K562 (cell line): ENCODE measurements at regions not wholly inside any gene's neighbourhood (a gene's known extent, or its start where the extent isn't known, plus 50 kb on each side); places are given as distances from the start of the nearest gene placed in this dataset.
"Not testable (repeated sequence)": the region's sequence is repeated elsewhere in the genome, so short reads cannot be mapped to it uniquely, and the experiment has no call there.

ENCODE experiments used
- ATAC-seq: fragments of 200-7000 bp; cut with Tn5 transposase; 3 replicates; pipeline ENCODE4 v1.9.1; 2020; ENCODE audit warnings: moderate library complexity
- BruUV-seq: library from RNA; stranded (reverse); fragments of 400-500 nt; replicated peaks from 2 replicates; lab custom pipeline; 2021; lab: Mats Ljungman, UMichigan
- CTCF ChIA-PET: fragments of 300-600 bp; formaldehyde crosslinking; extraction: SDS; loops from one replicate; lab custom pipeline; 2021; ENCODE audit warnings: low intra/inter-chr PET ratio; lab: Yijun Ruan, JAX
- POLR2A ChIA-PET: fragments of 300-600, 350-650 bp; sonication (Branson Sonifier 250); formaldehyde crosslinking; extraction: SDS; loops from one replicate; lab custom pipeline; 2021; ENCODE audit warnings: antibody characterized with exemption, inconsistent platforms; lab: Yijun Ruan, JAX
- DNase-seq, 4 experiments: peaks; one replicate each; pipeline versions ENCODE4 v3.0.0 to v3.0.0-alpha.2; 2011 to 2018; ENCODE audit warnings: low spot score in 3 of 4, mixed read lengths in 3 of 4; ENCODE audit errors: extremely low read depth in 1 of 4
- FAIRE-seq: peaks from 2 replicates; lab custom pipeline; 2011; peaks lifted over from hg19 to GRCh38; lab: Jason Lieb, UNC
- H2AFZ ChIP-seq: 2 replicates; pipeline ENCODE4 v1.6.0; 2011; ENCODE audit warnings: low read depth, low read length, control low read depth, inconsistent platforms
- H3K27ac ChIP-seq: fragments of 200-600 bp; 3 replicates; pipeline ENCODE4 v1.8.0; 2011; ENCODE audit warnings: low read depth, mild to moderate bottlenecking, control low read depth, inconsistent platforms, low read length, moderate library complexity, mixed read lengths; ENCODE audit errors: extremely low read depth
- H3K27me3 ChIP-seq, 2 experiments: fragments of 300-600 bp in 1 of 2; 2 replicates in 1 of 2; 3 replicates in 1 of 2; pipeline versions ENCODE4 v1.6.0 to v1.8.0; 2011; ENCODE audit warnings: inconsistent platforms in 2 of 2, low read length in 2 of 2, mild to moderate bottlenecking in 1 of 2, mixed read lengths in 1 of 2, moderate library complexity in 1 of 2; ENCODE audit not compliant: control insufficient read depth in 2 of 2, insufficient read depth in 2 of 2
- H3K36me3 ChIP-seq: fragments of 300-600 bp; 3 replicates; pipeline ENCODE4 v1.8.0; 2011; ENCODE audit warnings: mild to moderate bottlenecking, low read length, inconsistent platforms; ENCODE audit not compliant: control insufficient read depth, insufficient read depth
- H3K4me1 ChIP-seq, 2 experiments: fragments of 200-600 bp in 1 of 2; replicated peaks in 1 of 2; 2 replicates in 1 of 2; 3 replicates in 1 of 2; pipeline versions ENCODE4 v1.5.1 to v1.8.0; 2011; ENCODE audit warnings: inconsistent platforms in 2 of 2, low read length in 2 of 2, mild to moderate bottlenecking in 1 of 2, mixed read lengths in 1 of 2, moderate library complexity in 1 of 2; ENCODE audit not compliant: control insufficient read depth in 2 of 2, insufficient read depth in 2 of 2
- H3K4me2 ChIP-seq: 2 replicates; pipeline ENCODE4 v1.6.1; 2011; ENCODE audit warnings: low read length, control low read depth, inconsistent platforms, mixed read lengths; ENCODE audit not compliant: insufficient read depth
- H3K4me3 ChIP-seq: fragments of 200-600 bp; sonication (generic), shearing (Covaris generic); 2 replicates; pipeline ENCODE4 v1.5.1; 2016; ENCODE audit warnings: control low read depth, inconsistent platforms
- H3K79me2 ChIP-seq: fragments of 200-600 bp; 3 replicates; pipeline ENCODE4 v1.8.0; 2011; ENCODE audit warnings: low read length, inconsistent platforms; ENCODE audit not compliant: control insufficient read depth, insufficient read depth
- H3K9ac ChIP-seq, 2 experiments: 2 replicates each; pipeline versions ENCODE4 v1.6.0 to v1.6.1; 2011; ENCODE audit warnings: low read depth in 2 of 2, low read length in 2 of 2, control low read depth in 1 of 2, inconsistent platforms in 1 of 2, mild to moderate bottlenecking in 1 of 2, mixed read lengths in 1 of 2; ENCODE audit not compliant: insufficient read depth in 1 of 2
- H3K9me1 ChIP-seq: one replicate; pipeline ENCODE4 v1.6.0; 2011; ENCODE audit warnings: inconsistent platforms, mild to moderate bottlenecking, low read length, moderate library complexity; ENCODE audit not compliant: control insufficient read depth, insufficient read depth
- H3K9me3 ChIP-seq: replicated peaks from 2 replicates; pipeline ENCODE4 v1.5.1; 2011; ENCODE audit warnings: low read depth, low read length, inconsistent platforms; ENCODE audit not compliant: control insufficient read depth, insufficient read depth
- H4K20me1 ChIP-seq: replicated peaks from 2 replicates; pipeline ENCODE4 v1.6.1; 2011; ENCODE audit warnings: low read length, inconsistent platforms, mixed read lengths; ENCODE audit not compliant: control insufficient read depth, insufficient read depth
- CREBBP ChIP-seq: IDR thresholded peaks from one replicate; pipeline ENCODE4 v1.6.1; 2012; ENCODE audit warnings: low read depth, mild to moderate bottlenecking, control low read depth, inconsistent platforms, low read length
- FOXO4 ChIP-seq: fragments of 450-650 bp; formaldehyde crosslinking; IDR thresholded peaks from 2 replicates; pipeline ENCODE4 v1.4.0; 2020; ENCODE audit warnings: mild to moderate bottlenecking, moderate library complexity
- GABPA ChIP-seq: fragments of 200-800 bp; sonication (Bioruptor generic); conservative IDR thresholded peaks from 2 replicates; pipeline ENCODE4 v1.6.1; 2016; ENCODE audit warnings: low read depth, missing genetic modification characterization, missing compliant biosample characterization
- KDM2B ChIP-seq: fragments of 250-450 bp; sonication (Bioruptor Pico); IDR thresholded peaks from 2 replicates; pipeline ENCODE4 v1.8.0; 2021; ENCODE audit warnings: mild to moderate bottlenecking, moderate library complexity
- LCOR ChIP-seq: sonication (generic); formaldehyde crosslinking; IDR thresholded peaks from 2 replicates; pipeline ENCODE4 v1.8.0; 2022; ENCODE audit warnings: mild to moderate bottlenecking, missing genetic modification reagents
- RBFOX2 ChIP-seq: fragments of 200-400 bp; formaldehyde crosslinking; IDR thresholded peaks from 2 replicates; pipeline ENCODE4 v1.6.1; 2017; ENCODE audit warnings: low read depth, mild to moderate bottlenecking, low read length, moderate library complexity
- SUPT5H ChIP-seq: fragments of 450-650 bp; IDR thresholded peaks from 2 replicates; pipeline ENCODE4 v1.6.1; 2016
- ZNF431 ChIP-seq: sonication (generic); formaldehyde crosslinking; IDR thresholded peaks from 2 replicates; pipeline ENCODE4 v1.8.0; 2022; ENCODE audit warnings: mild to moderate bottlenecking, missing genetic modification reagents
- WGBS: fragments of 100-300 bp; shearing (Covaris generic); methylation state at CpG from one replicate; pipeline ENCODE4 v1.1.6; 2016; ENCODE audit warnings: low coverage, mixed read lengths; ENCODE audit not compliant: insufficient coverage; ENCODE audit errors: missing lambda C conversion rate; 5-methylcytosine and 5-hydroxymethylcytosine counted together
- in situ Hi-C: fragments of 300-500 bp; cut with MboI; formaldehyde crosslinking; loops from 4 replicates; pipeline ENCODE4 v1.15.0; 2018; ENCODE audit warnings: inconsistent platforms, mixed read lengths
- intact Hi-C: fragments of 100-400 bp; cut with micrococcal nuclease; formaldehyde crosslinking; loops from 2 replicates; pipeline ENCODE4 v1.14.2; 2022
- TF ChIP-seq, protein P1 (sequence below): sonication (generic); formaldehyde crosslinking; IDR thresholded peaks from 2 replicates; pipeline ENCODE4 v1.8.0; 2022; ENCODE audit warnings: missing genetic modification reagents, mild to moderate bottlenecking, borderline replicate concordance

GRCh38 chr7:119090851-119091250, 866.3 kb downstream of the ANKRD7 start (continued):
- TF ChIP-seq FOXO4 (no peak), LCOR (CRISPR knock-in tag) (no peak)

- H3K4me3 ChIP-seq, result no peak overlapping the region
- TF ChIP-seq GABPA (tag), result no peak
- TF ChIP-seq RBFOX2, result no peak
- no peak for TF ChIP-seq CREBBP
- TF ChIP-seq SUPT5H, result no peak
- TF ChIP-seq ZNF431, result peak; percentile 94
- no peak for TF ChIP-seq KDM2B
- TF ChIP-seq, protein P1, sequence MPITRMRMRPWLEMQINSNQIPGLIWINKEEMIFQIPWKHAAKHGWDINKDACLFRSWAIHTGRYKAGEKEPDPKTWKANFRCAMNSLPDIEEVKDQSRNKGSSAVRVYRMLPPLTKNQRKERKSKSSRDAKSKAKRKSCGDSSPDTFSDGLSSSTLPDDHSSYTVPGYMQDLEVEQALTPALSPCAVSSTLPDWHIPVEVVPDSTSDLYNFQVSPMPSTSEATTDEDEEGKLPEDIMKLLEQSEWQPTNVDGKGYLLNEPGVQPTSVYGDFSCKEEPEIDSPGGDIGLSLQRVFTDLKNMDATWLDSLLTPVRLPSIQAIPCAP (CRISPR knock-in tag), result no peak
- TF ChIP-seq, all 486 proteins: peak for 1
- Histone ChIP-seq H3K4me2 (no peak overlapping the region), H3K9me3 (peaks cover 2% of the 10 kb centered on the region), H2AFZ (no peak overlapping the region), H3K27ac (no peak overlapping the region), H3K27me3 (no peaks in the 10 kb centered on the region), H3K9me1 (no peaks in the 10 kb centered on the region), H3K4me1 (no peaks in the 10 kb centered on the region), H4K20me1 (no peaks in the 10 kb centered on the region), H3K79me2 (no peaks in the 10 kb centered on the region), H3K9ac (no peak overlapping the region), H3K36me3 (no peaks in the 10 kb centered on the region)
- ChIA-PET CTCF (interaction anchor here (0.7 kb wide), 1 partner anchor 290 kb away, joined by 4 read pairs; no protein-coding TSS in a partner anchor), POLR2A (no interaction called here)
- BruUV-seq, result no TSS peak
- WGBS, result 0% methylated on average over 3 of the region's 3 CpGs
- DNase-seq, result no peak
- in situ Hi-C loops, result no loop called here
- FAIRE-seq, result no peak
- no peak for ATAC-seq
- intact Hi-C loops, result no loop called here
Observed at GRCh38 chr7:119096683-119097082, 872.2 kb downstream of the ANKRD7 start.

GRCh38 chr7:119100611-119101258, 876.2 kb downstream of the ANKRD7 start:
- 6% methylated on average over 4 of the region's 4 CpGs for whole genome bisulfite sequencing
- FAIRE-seq, H3K4me3 ChIP-seq, H3K9me1 ChIP-seq, H3K4me1 ChIP-seq, in situ Hi-C loops, intact Hi-C loops, H3K4me2 ChIP-seq, H3K9ac ChIP-seq, H3K27me3 ChIP-seq, DNase-seq, CTCF ChIA-PET, H3K36me3 ChIP-seq, H4K20me1 ChIP-seq, H3K9me3 ChIP-seq, H3K79me2 ChIP-seq, POLR2A ChIA-PET, H2AFZ ChIP-seq, ATAC-seq, BruUV-seq, H3K27ac ChIP-seq: not testable (repeated sequence)
